ENCODE measurements at regions not wholly inside any gene's neighbourhood (a gene's known extent, or its start where the extent isn't known, plus 50 kb on each side); places are given as distances from the start of the nearest gene placed in this dataset.

GRCh38 chr6:15036690-15037245, 209.1 kb upstream of the JARID2 start (continued):
- TF ChIP-seq HNF1B (CRISPR knock-in tag; IDR thresholded peaks at IDR 0.05) = no peak
- TF ChIP-seq GMEB2 (CRISPR knock-in tag; IDR thresholded peaks at IDR 0.05; ENCODE audit: low read depth) = no peak
- no peak for TF ChIP-seq ZNF441 (CRISPR knock-in tag; IDR thresholded peaks at IDR 0.05; ENCODE audit: borderline replicate concordance)
- no peak for TF ChIP-seq FOXP1 (IDR thresholded peaks at IDR 0.05)
- no peak for TF ChIP-seq FOXP1 (CRISPR knock-in tag; IDR thresholded peaks at IDR 0.05)
- TF ChIP-seq, protein P1, sequence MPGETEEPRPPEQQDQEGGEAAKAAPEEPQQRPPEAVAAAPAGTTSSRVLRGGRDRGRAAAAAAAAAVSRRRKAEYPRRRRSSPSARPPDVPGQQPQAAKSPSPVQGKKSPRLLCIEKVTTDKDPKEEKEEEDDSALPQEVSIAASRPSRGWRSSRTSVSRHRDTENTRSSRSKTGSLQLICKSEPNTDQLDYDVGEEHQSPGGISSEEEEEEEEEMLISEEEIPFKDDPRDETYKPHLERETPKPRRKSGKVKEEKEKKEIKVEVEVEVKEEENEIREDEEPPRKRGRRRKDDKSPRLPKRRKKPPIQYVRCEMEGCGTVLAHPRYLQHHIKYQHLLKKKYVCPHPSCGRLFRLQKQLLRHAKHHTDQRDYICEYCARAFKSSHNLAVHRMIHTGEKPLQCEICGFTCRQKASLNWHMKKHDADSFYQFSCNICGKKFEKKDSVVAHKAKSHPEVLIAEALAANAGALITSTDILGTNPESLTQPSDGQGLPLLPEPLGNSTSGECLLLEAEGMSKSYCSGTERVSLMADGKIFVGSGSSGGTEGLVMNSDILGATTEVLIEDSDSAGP (CRISPR knock-in tag; IDR thresholded peaks at IDR 0.05; ENCODE audit: borderline replicate concordance) = no peak
- no peak for TF ChIP-seq CC2D1A (CRISPR knock-in tag; IDR thresholded peaks at IDR 0.05)
- TF ChIP-seq ZEB1 (IDR thresholded peaks at IDR 0.05; ENCODE audit: insufficient replicate concordance, low read depth) = no peak
- no peak for TF ChIP-seq MED8 (CRISPR knock-in tag; IDR thresholded peaks at IDR 0.05; ENCODE audit: insufficient replicate concordance)
- TF ChIP-seq GTF3A (CRISPR knock-in tag; conservative IDR thresholded peaks at IDR 0.05) = no peak
- no peak for TF ChIP-seq DNMT1 (CRISPR knock-in tag; IDR thresholded peaks at IDR 0.05)
- no peak for TF ChIP-seq ZFP90 (CRISPR knock-in tag; IDR thresholded peaks at IDR 0.05; ENCODE audit: borderline replicate concordance)
- no peak for TF ChIP-seq ZKSCAN1 (IDR thresholded peaks at IDR 0.05; ENCODE audit: low read length)
- no peak for TF ChIP-seq ZNF724P (CRISPR knock-in tag; IDR thresholded peaks at IDR 0.05; ENCODE audit: borderline replicate concordance)
- TF ChIP-seq CEBPG (CRISPR knock-in tag; IDR thresholded peaks at IDR 0.05) = no peak
- no peak for TF ChIP-seq ZNF205 (CRISPR knock-in tag; IDR thresholded peaks at IDR 0.05)
- TF ChIP-seq ZNF589 (CRISPR knock-in tag; conservative IDR thresholded peaks at IDR 0.05) = no peak
- no peak for TF ChIP-seq SMAD1 (CRISPR knock-in tag; IDR thresholded peaks at IDR 0.05; ENCODE audit: borderline replicate concordance, low read depth)
- no peak for TF ChIP-seq AGO1 (IDR thresholded peaks at IDR 0.05; ENCODE audit: low read depth, low read length, poor library complexity, severe bottlenecking)
- no peak for TF ChIP-seq ARHGAP35 (CRISPR knock-in tag; IDR thresholded peaks at IDR 0.05; ENCODE audit: borderline replicate concordance)
- TF ChIP-seq, protein P2, sequence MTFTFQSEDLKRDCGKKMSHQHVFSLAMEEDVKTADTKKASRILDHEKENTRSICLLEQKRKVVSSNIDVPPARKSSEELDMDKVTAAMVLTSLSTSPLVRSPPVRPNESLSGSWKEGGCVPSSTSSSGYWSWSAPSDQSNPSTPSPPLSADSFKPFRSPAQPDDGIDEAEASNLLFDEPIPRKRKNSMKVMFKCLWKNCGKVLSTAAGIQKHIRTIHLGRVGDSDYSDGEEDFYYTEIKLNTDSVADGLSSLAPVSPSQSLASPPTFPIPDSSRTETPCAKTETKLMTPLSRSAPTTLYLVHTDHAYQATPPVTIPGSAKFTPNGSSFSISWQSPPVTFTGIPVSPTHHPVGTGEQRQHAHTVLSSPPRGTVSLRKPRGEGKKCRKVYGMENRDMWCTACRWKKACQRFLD (CRISPR knock-in tag; IDR thresholded peaks at IDR 0.05; ENCODE audit: borderline replicate concordance) = no peak
- TF ChIP-seq, protein P3, sequence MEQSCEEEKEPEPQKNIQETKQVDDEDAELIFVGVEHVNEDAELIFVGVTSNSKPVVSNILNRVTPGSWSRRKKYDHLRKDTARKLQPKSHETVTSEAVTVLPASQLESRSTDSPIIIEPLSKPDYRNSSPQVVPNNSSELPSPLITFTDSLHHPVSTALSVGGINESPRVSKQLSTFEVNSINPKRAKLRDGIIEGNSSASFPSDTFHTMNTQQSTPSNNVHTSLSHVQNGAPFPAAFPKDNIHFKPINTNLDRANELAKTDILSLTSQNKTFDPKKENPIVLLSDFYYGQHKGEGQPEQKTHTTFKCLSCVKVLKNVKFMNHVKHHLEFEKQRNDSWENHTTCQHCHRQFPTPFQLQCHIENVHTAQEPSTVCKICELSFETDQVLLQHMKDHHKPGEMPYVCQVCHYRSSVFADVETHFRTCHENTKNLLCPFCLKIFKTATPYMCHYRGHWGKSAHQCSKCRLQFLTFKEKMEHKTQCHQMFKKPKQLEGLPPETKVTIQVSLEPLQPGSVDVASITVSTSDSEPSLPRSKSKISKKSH (CRISPR knock-in tag; IDR thresholded peaks at IDR 0.05; ENCODE audit: borderline replicate concordance) = no peak
- no peak; the same call in 1 of the 2 replicates for TF ChIP-seq HOXA7 (CRISPR knock-in tag; IDR thresholded peaks at IDR 0.05)
- TF ChIP-seq ZNF569 (CRISPR knock-in tag; IDR thresholded peaks at IDR 0.05; ENCODE audit: borderline replicate concordance) = no peak

All from HepG2 (cell line).